CD8-positive, alpha-beta memory T cell (primary cell): ENCODE measurements at regions not wholly inside any gene's neighbourhood (a gene's known extent, or its start where the extent isn't known, plus 50 kb on each side); places are given as distances from the start of the nearest gene placed in this dataset.
A peak's percentile ranks its signal among the peaks of the same experiment; 100 is the strongest.

ENCODE experiments used
- CTCF ChIA-PET: fragments of 350-600 bp; sonication (Branson Sonifier 250); formaldehyde crosslinking; loops from one replicate; lab custom pipeline; 2021; ENCODE audit warnings: antibody characterized with exemption; lab: Charles Lee
- POLR2A ChIA-PET: fragments of 350-600 bp; sonication (Branson Sonifier 250); formaldehyde crosslinking; loops from one replicate; lab custom pipeline; 2021; ENCODE audit warnings: antibody characterized with exemption; lab: Charles Lee
- DNase-seq, 5 donors: peaks; one replicate each; pipeline versions ENCODE4 v3.0.0 to v3.0.0-alpha.2; 2020 to 2022; ENCODE audit warnings: mixed read lengths in 1 of 5
- H3K27ac ChIP-seq: one replicate; pipeline ENCODE4 v1.7.0; 2013; ENCODE audit warnings: low read depth, mild to moderate bottlenecking, low read length, moderate library complexity
- H3K27me3 ChIP-seq: 2 replicates; pipeline ENCODE4 v1.7.0; 2013; ENCODE audit warnings: low read length, mild to moderate bottlenecking; ENCODE audit not compliant: insufficient read depth, poor library complexity, severe bottlenecking
- H3K36me3 ChIP-seq: 2 replicates; pipeline ENCODE4 v1.7.0; 2013; ENCODE audit warnings: mild to moderate bottlenecking, low read length, moderate library complexity; ENCODE audit not compliant: insufficient read depth
- H3K4me1 ChIP-seq: 2 replicates; pipeline ENCODE4 v1.7.0; 2013; ENCODE audit warnings: mild to moderate bottlenecking, low read length, moderate library complexity; ENCODE audit not compliant: insufficient read depth
- H3K4me3 ChIP-seq: 2 replicates; pipeline ENCODE4 v1.7.0; 2013; ENCODE audit warnings: mild to moderate bottlenecking, low read length
- H3K9me3 ChIP-seq: 2 replicates; pipeline ENCODE4 v1.7.0; 2013; ENCODE audit warnings: mild to moderate bottlenecking, low read length
- H3K27ac Mint-ChIP-seq, 8 donors: one replicate each; pipeline ENCODE4 v1.8.0; 2020 to 2021; ENCODE audit warnings: mixed read lengths in 8 of 8, mild to moderate bottlenecking in 6 of 8, inconsistent platforms in 3 of 8, moderate library complexity in 3 of 8
- H3K27me3 Mint-ChIP-seq, 2 donors: one replicate each; pipeline ENCODE4 v1.8.0; 2020 to 2021; ENCODE audit warnings: mixed read lengths in 2 of 2, mild to moderate bottlenecking in 1 of 2, moderate library complexity in 1 of 2
- H3K36me3 Mint-ChIP-seq, 3 donors: one replicate each; pipeline ENCODE4 v1.8.0; 2020 to 2021; ENCODE audit warnings: mixed read lengths in 3 of 3, inconsistent platforms in 1 of 3, mild to moderate bottlenecking in 1 of 3
- H3K4me1 Mint-ChIP-seq, 3 donors: one replicate each; pipeline ENCODE4 v1.8.0; 2020 to 2021; ENCODE audit warnings: mixed read lengths in 3 of 3, inconsistent platforms in 1 of 3, mild to moderate bottlenecking in 1 of 3
- H3K4me3 Mint-ChIP-seq, 7 donors: one replicate each; pipeline ENCODE4 v1.8.0; 2020 to 2021; ENCODE audit warnings: mixed read lengths in 7 of 7, mild to moderate bottlenecking in 6 of 7, moderate library complexity in 4 of 7, inconsistent platforms in 2 of 7
- H3K9me3 Mint-ChIP-seq, 5 donors: one replicate each; pipeline ENCODE4 v1.8.0; 2020 to 2022; ENCODE audit warnings: mixed read lengths in 5 of 5, mild to moderate bottlenecking in 3 of 5, moderate library complexity in 2 of 5, inconsistent platforms in 1 of 5

- DNase-seq, result no peak
- POLR2A ChIA-PET, result no interaction called here
- H3K9me3 ChIP-seq, result no peaks in the 10 kb centered on the region
- peaks cover 3% of the 10 kb centered on the region for H3K27me3 ChIP-seq
- no peak overlapping the region for H3K4me3 Mint-ChIP-seq
- no peak overlapping the region for H3K27ac ChIP-seq
- no peak overlapping the region for H3K27ac Mint-ChIP-seq
- peaks cover 0 to 2% (median 0%) of the 10 kb centered on the region in 3 donors for H3K36me3 Mint-ChIP-seq
- H3K27me3 Mint-ChIP-seq, result peaks cover 3% of the 10 kb centered on the region in 2 donors
- H3K4me1 Mint-ChIP-seq, result peaks cover 8 to 16% (median 12%) of the 10 kb centered on the region in 3 donors
- CTCF ChIA-PET, result no interaction called here
- peaks cover 4% of the 10 kb centered on the region for H3K4me1 ChIP-seq
- H3K36me3 ChIP-seq, result no peaks in the 10 kb centered on the region
- no peak overlapping the region for H3K4me3 ChIP-seq
- H3K9me3 Mint-ChIP-seq, result no peaks in the 10 kb centered on the region
These were observed 79.7 kb upstream of the MAP4K4 start for GRCh38 chr2:101617796-101618195.

GRCh38 chr2:101617188-101617587, 80.3 kb upstream of the MAP4K4 start:
- H3K4me3 Mint-ChIP-seq, result no peak overlapping the region
- peaks cover 0 to 2% (median 0%) of the 10 kb centered on the region in 3 donors for H3K36me3 Mint-ChIP-seq
- no peak overlapping the region for H3K27ac Mint-ChIP-seq
- Histone ChIP-seq H3K4me1 (no peaks in the 10 kb centered on the region), H3K27ac (no peak overlapping the region), H3K9me3 (no peaks in the 10 kb centered on the region), H3K4me3 (no peak overlapping the region), H3K36me3 (no peaks in the 10 kb centered on the region), H3K27me3 (peaks cover 3% of the 10 kb centered on the region)
- peaks cover 3% of the 10 kb centered on the region in 2 donors for H3K27me3 Mint-ChIP-seq
- ChIA-PET CTCF (no interaction called here), POLR2A (no interaction called here)
- peaks cover 2 to 10% (median 8%) of the 10 kb centered on the region in 3 donors for H3K4me1 Mint-ChIP-seq
- no peak for DNase-seq
- no peaks in the 10 kb centered on the region for H3K9me3 Mint-ChIP-seq

GRCh38 chr2:101614127-101614759, 83.3 kb upstream of the MAP4K4 start:
- Mint-ChIP-seq H3K27ac (no peak overlapping the region), H3K4me3 (no peak overlapping the region), H3K27me3 (peaks cover 0 to 9% of the 10 kb centered on the region in 2 donors), H3K4me1 (peaks cover 0 to 1% (median 0%) of the 10 kb centered on the region in 3 donors), H3K9me3 (no peaks in the 10 kb centered on the region), H3K36me3 (peaks cover 0 to 1% (median 0%) of the 10 kb centered on the region in 3 donors)
- no peak for DNase-seq
- Histone ChIP-seq H3K27ac (no peak overlapping the region), H3K27me3 (peaks cover 3% of the 10 kb centered on the region), H3K9me3 (no peaks in the 10 kb centered on the region), H3K4me3 (no peak overlapping the region), H3K36me3 (no peaks in the 10 kb centered on the region), H3K4me1 (no peaks in the 10 kb centered on the region)
- CTCF ChIA-PET, result no interaction called here
- POLR2A ChIA-PET, result no interaction called here

GRCh38 chr2:101613056-101613704, 84.3 kb upstream of the MAP4K4 start:
- no peaks in the 10 kb centered on the region for H3K36me3 ChIP-seq
- no peaks in the 10 kb centered on the region for H3K9me3 Mint-ChIP-seq
- ChIA-PET POLR2A (no interaction called here), CTCF (no interaction called here)
- peaks cover 0 to 3% (median 0%) of the 10 kb centered on the region in 3 donors for H3K36me3 Mint-ChIP-seq
- DNase-seq, result no peak
- no peak overlapping the region for H3K4me3 ChIP-seq
- no peaks in the 10 kb centered on the region for H3K4me1 ChIP-seq
- peaks cover 0 to 9% of the 10 kb centered on the region in 2 donors for H3K27me3 Mint-ChIP-seq
- peak overlapping the region in 1 of 8 donors; percentile 93 for H3K27ac Mint-ChIP-seq
- H3K4me3 Mint-ChIP-seq, result no peak overlapping the region
- H3K9me3 ChIP-seq, result no peaks in the 10 kb centered on the region
- no peaks in the 10 kb centered on the region for H3K4me1 Mint-ChIP-seq
- H3K27ac ChIP-seq, result no peak overlapping the region
- peaks cover 3% of the 10 kb centered on the region for H3K27me3 ChIP-seq

- CTCF ChIA-PET, result no interaction called here
These were observed 85.5 kb upstream of the MAP4K4 start for GRCh38 chr2:101612019-101612418.

GRCh38 chr2:101610750-101611315, 86.7 kb upstream of the MAP4K4 start:
- no peak for DNase-seq
- Histone ChIP-seq H3K4me1 (no peaks in the 10 kb centered on the region), H3K36me3 (no peaks in the 10 kb centered on the region), H3K27ac (no peak overlapping the region), H3K27me3 (no peaks in the 10 kb centered on the region), H3K4me3 (no peak overlapping the region), H3K9me3 (no peaks in the 10 kb centered on the region)
- H3K4me3 Mint-ChIP-seq, result no peak overlapping the region
- POLR2A ChIA-PET, result no interaction called here
- peaks cover 0 to 5% (median 0%) of the 10 kb centered on the region in 3 donors for H3K4me1 Mint-ChIP-seq
- CTCF ChIA-PET, result no interaction called here
- H3K27ac Mint-ChIP-seq, result no peak overlapping the region
- peaks cover 0 to 4% (median 3%) of the 10 kb centered on the region in 3 donors for H3K36me3 Mint-ChIP-seq
- H3K9me3 Mint-ChIP-seq, result no peaks in the 10 kb centered on the region
- peaks cover 0 to 6% of the 10 kb centered on the region in 2 donors for H3K27me3 Mint-ChIP-seq

More at GRCh38 chr2:101612019-101612418, 85.5 kb upstream of the MAP4K4 start:
- Histone ChIP-seq H3K27me3 (peaks cover 3% of the 10 kb centered on the region), H3K4me1 (no peaks in the 10 kb centered on the region), H3K4me3 (no peak overlapping the region), H3K36me3 (no peaks in the 10 kb centered on the region), H3K9me3 (no peaks in the 10 kb centered on the region), H3K27ac (no peak overlapping the region)
- H3K4me3 Mint-ChIP-seq, result no peak overlapping the region
- peaks cover 0 to 6% of the 10 kb centered on the region in 2 donors for H3K27me3 Mint-ChIP-seq
- no peak overlapping the region for H3K27ac Mint-ChIP-seq
- POLR2A ChIA-PET, result no interaction called here
- H3K9me3 Mint-ChIP-seq, result no peaks in the 10 kb centered on the region
- peaks cover 0 to 3% (median 0%) of the 10 kb centered on the region in 3 donors for H3K36me3 Mint-ChIP-seq
- DNase-seq, result no peak
- H3K4me1 Mint-ChIP-seq, result peaks cover 0 to 4% (median 0%) of the 10 kb centered on the region in 3 donors

- Mint-ChIP-seq H3K4me1 (peaks cover 0 to 5% (median 0%) of the 10 kb centered on the region in 3 donors), H3K27me3 (peaks cover 0 to 10% of the 10 kb centered on the region in 2 donors), H3K9me3 (no peaks in the 10 kb centered on the region), H3K27ac (no peak overlapping the region), H3K4me3 (no peak overlapping the region), H3K36me3 (peaks cover 0 to 4% (median 3%) of the 10 kb centered on the region in 3 donors)
- no peaks in the 10 kb centered on the region for H3K27me3 ChIP-seq
- no peak overlapping the region for H3K27ac ChIP-seq
- ChIA-PET CTCF (no interaction called here), POLR2A (no interaction called here)
- no peaks in the 10 kb centered on the region for H3K9me3 ChIP-seq
- no peaks in the 10 kb centered on the region for H3K36me3 ChIP-seq
- no peaks in the 10 kb centered on the region for H3K4me1 ChIP-seq
- H3K4me3 ChIP-seq, result no peak overlapping the region
- no peak for DNase-seq
These were observed 88.1 kb upstream of the MAP4K4 start for GRCh38 chr2:101609433-101609832.
